Adrenal gland (tissue), 5 donors: ENCODE measurements at regions not wholly inside any gene's neighbourhood (a gene's known extent, or its start where the extent isn't known, plus 50 kb on each side); places are given as distances from the start of the nearest gene placed in this dataset.
A peak's percentile ranks its signal among the peaks of the same experiment; 100 is the strongest.

Experiments
- POLR2A ChIP-seq, 2 donors: fragments of 450-650 bp; IDR thresholded peaks; one replicate each; pipeline ENCODE4 v1.6.1; 2017; ENCODE audit warnings: antibody characterized with exemption in 2 of 2, mild to moderate bottlenecking in 2 of 2, moderate library complexity in 1 of 2
- TF ChIP-seq, protein P1 (sequence below), 6 experiments: fragments of 450-650 bp in 4 of 6; fragments of 200-600 bp in 2 of 6; sonication (generic) in 1 of 6; IDR thresholded peaks; 1 replicate in 5 of 6; 2 replicates in 1 of 6; pipeline versions ENCODE4 v1.5.1 to v1.8.0; 2016 to 2021; ENCODE audit warnings: antibody characterized with exemption in 6 of 6, mild to moderate bottlenecking in 2 of 6, moderate library complexity in 1 of 6
- donor health status: DM: no; HTN: no; CAD: no.

DNA sequence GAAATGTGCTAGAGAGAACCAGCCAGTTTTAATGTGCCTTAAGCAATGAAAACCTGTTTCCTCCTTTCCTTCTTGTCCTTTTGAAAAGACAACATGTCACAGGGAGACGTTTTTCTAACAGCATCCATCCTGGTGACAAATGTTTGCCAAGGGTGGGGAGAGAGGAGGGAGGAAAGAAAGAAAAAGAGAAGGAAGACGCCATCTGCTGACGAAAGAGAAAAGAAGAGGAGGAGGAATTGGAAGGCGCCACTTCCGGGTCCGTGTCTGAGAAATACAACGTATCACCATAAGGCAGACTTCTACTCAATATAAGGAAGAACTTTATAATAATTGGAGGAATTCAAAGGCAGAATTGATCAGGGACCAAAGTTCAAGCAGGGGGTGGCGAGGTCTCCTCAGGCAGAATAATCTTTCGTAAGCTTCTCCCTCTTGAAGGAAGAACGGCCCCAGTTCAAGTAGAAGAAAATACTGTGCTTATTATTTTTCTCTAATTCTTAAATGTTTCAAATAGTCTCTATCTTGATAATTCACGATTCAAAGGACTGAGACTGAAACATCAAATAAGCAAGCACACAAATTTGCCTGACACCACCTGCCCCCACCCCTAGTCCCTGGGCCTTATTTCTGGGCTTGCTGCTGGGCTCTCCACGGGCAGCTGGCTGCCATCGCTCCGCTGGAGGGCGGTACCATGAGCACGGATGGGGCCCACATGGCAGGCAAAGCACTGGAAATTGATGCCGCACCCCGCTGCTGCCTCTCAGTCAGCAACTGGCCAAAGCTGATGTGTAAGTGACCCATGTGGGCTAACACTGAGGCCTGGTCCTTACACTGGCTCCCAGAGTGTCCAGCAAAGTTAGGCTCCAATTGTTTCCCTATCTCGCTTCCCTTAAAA is 273.7 kb upstream of the KLF14 start:
- TF ChIP-seq, protein P1, sequence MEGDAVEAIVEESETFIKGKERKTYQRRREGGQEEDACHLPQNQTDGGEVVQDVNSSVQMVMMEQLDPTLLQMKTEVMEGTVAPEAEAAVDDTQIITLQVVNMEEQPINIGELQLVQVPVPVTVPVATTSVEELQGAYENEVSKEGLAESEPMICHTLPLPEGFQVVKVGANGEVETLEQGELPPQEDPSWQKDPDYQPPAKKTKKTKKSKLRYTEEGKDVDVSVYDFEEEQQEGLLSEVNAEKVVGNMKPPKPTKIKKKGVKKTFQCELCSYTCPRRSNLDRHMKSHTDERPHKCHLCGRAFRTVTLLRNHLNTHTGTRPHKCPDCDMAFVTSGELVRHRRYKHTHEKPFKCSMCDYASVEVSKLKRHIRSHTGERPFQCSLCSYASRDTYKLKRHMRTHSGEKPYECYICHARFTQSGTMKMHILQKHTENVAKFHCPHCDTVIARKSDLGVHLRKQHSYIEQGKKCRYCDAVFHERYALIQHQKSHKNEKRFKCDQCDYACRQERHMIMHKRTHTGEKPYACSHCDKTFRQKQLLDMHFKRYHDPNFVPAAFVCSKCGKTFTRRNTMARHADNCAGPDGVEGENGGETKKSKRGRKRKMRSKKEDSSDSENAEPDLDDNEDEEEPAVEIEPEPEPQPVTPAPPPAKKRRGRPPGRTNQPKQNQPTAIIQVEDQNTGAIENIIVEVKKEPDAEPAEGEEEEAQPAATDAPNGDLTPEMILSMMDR (IDR thresholded peaks at IDR 0.05) = peak; percentile 19 to 66 (median 46)
- TF ChIP-seq POLR2A (IDR thresholded peaks at IDR 0.05) = no peak
